Myocyte (in vitro differentiated cells): ENCODE measurements at regions not wholly inside any gene's neighbourhood (a gene's known extent, or its start where the extent isn't known, plus 50 kb on each side); places are given as distances from the start of the nearest gene placed in this dataset.
A peak's percentile ranks its signal among the peaks of the same experiment; 100 is the strongest.
"Not testable (repeated sequence)": the region's sequence is repeated elsewhere in the genome, so short reads cannot be mapped to it uniquely, and the experiment has no call there.

ENCODE experiments used
- DNase-seq: peaks from one replicate; pipeline ENCODE4 v3.0.0-alpha.2; 2012; ENCODE audit warnings: low read depth

DNA sequence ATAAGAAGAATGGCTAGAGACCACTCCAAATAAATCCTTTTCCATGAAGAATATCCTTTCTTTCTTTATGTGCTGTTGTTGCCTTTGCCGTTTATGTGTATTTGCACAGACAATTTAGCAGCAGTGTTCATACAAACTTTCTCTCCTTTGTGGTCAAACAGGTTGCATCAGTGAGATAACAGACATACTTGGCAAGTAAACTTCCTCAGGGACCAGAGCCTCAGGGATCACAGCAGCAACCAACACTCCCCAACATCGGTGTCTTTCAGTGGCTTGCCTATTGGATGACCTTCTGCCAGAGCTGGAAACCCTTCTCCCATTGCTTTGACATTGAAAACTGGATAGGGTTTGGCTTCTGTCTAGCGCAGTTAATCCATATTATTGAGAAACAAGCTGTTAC lies 252.2 kb downstream of the BTG1 start:
- no peak for DNase-seq

DNA sequence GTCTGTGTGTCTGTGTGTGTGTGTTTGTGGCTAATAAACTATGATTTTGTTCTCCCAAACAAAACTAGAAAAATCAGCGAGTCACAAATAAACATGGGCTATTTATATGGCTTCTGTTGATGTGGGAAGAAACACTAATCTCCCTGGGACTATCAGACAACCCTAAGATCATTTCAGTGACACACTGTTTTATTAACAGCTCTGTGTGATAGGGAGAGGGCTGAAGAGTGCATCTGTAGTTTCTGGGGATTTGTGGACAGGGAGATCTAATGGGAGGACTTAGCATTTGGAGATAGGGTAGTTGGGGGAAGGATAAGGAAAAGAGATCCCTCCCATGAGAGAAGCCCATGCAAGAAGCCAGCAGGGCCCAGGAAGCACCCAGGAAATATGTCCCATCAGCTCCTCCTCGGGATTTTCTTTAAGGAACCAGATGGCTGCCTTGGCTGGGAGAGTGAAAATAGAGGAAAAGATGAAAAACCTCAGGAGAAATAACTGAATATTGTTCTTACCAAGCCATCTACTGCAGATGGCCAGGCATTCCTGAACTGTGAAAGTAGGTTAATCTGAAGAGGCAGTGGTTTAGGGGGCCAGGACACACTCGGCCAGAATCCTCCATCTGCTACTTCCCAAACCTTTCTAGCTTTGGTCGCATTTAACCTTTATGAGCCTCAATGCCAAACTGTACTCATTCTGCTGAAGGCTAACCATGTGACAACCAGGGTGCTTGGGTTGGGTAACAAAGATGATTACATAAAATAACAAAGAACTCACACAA lies 253.4 kb downstream of the BTG1 start:
- DNase-seq = peak; percentile 33

DNA sequence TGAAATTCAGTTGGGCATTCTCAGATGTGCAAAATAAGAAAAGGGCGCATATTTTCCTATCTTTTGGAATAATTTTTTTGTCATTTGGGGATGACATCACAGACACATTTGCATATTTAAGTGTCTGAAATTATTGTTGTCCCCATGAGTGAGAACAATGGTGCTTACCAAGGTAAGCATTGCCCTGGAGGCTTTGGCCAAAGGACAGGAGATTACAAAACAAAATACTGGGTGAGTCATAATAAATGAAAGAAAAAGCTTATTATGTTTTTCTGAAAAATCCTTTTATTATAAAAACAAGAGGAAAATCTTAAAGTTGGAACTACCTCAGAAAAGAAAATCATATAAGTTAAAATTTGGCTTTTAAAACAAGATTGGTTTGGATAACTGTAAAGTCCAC lies 254.9 kb downstream of the BTG1 start:
- DNase-seq = no peak

DNA sequence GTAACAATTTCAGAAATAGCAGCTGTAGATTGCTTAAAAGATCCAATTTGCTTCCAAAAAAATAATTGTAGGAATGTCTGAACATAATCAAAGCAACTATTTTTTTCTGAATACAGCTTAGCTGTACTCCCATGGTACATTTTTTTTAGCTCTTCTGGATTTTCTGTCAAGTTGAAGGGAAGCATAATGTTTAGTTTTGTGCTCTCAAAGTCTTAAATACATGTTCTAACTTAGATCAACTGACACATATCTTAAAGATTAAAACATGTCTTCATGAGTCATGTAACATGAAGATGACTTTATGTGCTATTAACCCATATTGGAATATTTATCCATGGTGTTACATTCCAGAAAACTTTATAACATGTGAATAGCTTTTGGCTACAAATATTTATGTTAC lies 255.7 kb downstream of the BTG1 start:
- DNase-seq = no peak

DNA sequence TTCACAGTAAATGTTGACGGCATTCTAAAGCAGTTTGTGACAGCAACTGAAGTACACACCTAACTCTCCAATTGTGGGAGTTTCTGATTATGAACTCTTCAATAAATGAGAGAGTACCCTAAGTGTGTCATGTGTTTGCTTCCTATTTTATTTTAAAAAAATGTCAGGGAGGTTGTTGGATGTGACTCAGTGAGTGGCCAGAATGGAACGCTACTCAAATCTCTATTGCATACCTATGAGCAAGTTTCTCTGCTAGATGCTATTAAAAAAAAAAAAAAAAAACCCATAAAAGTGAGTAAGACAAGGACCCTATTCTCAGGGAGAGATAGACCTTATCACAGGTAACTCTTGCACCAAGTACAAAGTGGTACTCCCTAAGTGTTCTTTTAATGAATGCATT lies 256.6 kb downstream of the BTG1 start:
- DNase-seq = no peak

DNA sequence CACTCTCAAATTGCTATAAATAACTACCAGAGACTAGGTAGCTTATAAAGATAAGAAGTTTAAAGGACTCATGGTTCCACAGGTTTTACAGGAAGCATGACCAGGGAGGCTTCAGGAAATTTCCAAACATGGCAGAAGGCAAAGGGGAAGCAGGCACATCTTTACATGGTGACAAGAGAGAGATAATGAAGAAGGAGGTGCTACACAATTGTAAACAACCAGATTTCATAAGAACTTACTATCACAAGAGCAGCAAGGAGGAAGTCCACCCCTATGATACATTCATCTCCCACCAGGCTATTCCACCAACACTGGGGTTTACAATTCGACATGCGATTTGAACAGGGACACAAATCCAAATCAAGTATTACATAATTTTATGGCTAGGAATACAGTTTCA lies 257.7 kb downstream of the BTG1 start:
- DNase-seq = no peak

DNA sequence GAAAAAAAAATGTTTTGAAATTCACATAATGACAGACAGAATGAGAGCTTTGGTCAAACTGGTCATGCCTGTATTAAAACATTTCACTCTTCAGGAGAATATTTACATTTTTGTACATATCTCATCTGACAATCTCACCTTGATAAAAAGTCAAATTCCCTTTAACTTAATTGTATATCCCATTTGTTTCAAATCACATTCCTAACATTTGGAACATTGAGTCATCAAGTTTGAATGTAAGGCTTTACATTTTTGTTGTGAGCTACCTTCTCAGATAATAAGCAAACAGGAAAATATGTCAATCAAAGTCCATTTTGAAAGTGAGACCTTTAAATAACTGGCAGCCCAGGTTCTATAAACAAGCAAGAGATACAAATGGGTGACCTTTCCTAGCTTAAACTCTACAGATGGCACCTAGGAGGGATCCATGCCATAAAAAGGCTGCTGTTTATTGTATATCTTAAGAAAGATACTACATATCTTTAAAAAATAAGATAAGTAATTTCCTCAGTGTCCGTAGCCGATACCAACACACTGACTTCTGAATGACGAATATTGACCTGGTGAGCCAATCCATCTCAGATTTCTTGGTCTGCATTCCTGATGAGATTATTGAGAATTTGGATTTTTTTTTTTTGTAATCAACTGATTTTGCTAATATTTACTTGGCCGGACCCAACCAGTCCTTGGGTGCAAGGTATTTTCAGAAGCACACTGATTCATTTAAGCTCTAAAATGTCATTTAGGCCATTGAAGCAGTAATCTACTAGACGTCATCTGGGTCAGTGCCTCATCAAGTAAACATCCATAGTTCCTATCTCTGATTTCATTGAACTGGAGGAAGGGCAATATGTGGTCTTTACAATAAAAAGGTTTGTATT lies 259.6 kb downstream of the BTG1 start:
- no peak for DNase-seq

DNA sequence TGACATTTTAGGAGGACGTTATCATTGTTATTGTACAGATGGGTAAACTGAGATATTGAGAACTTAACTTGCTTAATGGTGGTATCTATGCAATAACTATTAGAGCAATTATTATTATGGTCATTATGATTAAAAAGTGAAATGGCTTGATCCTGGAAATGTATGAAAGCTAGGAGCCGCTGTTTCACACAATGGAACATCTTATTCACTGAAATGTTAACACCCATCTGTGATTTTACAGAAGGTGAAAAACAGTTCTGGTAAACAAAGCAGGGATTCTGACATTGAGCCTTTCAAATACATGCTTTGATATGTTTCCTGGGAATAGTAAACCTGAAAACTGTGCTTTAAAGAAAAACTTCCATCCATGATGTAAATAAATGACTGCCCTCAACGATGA lies 261.4 kb downstream of the BTG1 start:
- no peak for DNase-seq

DNA sequence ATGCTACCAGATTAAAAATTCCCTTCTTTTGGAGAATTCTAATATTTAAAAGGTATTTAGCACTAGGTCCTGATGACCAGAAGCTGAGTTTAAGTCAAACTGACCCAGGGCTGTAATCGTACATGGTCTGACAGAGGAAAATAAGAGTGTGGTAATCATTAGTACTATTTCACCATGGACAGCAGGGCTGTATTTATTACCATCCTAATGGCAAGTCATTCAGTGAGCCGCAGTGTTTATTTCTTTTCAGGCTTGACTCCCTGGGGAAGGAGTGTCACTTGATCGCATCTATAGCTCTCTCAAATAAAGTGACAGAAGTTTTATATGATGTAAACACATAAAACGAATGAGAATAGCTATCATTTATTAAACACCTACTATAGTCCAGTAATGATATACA lies 261.8 kb downstream of the BTG1 start:
- DNase-seq = no peak

DNA sequence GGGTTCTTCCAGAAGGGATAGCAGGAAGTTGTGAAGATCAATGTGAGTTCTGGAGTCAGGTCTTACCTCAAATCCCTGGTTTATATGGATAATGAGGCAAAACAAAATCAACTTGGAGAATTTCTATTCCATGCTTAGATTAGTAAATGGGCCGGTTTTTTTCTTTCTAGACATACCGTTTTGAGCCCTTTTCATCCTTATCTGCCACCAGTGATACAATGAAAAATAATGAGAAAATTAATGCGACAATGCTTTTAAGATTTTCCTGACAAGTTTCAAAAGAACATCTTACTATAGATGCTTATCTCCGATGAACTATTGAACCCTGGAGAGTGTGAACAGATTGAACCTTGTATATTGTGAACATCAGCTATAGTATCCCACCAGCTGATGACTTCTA lies 262.7 kb downstream of the BTG1 start:
- DNase-seq = no peak

DNA sequence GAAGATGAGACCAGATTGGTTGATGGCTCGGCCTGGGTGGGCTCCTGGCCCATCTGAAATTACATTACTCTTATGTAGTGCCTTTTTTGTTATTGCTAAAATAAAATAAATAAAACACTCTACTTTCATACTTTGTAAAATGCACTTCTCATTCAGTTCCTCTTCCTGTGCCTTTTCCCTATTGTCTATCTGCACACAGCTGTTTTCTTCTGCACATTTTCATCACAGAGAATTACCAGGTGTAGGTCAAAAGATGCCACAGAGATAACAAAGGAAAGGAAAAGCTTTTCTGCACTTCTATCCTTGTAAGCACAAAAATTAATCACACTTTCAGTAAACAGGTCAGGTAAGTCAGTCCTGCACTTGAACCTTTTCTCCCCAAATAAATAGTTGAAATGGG lies 265.1 kb downstream of the BTG1 start:
- DNase-seq = no peak

DNA sequence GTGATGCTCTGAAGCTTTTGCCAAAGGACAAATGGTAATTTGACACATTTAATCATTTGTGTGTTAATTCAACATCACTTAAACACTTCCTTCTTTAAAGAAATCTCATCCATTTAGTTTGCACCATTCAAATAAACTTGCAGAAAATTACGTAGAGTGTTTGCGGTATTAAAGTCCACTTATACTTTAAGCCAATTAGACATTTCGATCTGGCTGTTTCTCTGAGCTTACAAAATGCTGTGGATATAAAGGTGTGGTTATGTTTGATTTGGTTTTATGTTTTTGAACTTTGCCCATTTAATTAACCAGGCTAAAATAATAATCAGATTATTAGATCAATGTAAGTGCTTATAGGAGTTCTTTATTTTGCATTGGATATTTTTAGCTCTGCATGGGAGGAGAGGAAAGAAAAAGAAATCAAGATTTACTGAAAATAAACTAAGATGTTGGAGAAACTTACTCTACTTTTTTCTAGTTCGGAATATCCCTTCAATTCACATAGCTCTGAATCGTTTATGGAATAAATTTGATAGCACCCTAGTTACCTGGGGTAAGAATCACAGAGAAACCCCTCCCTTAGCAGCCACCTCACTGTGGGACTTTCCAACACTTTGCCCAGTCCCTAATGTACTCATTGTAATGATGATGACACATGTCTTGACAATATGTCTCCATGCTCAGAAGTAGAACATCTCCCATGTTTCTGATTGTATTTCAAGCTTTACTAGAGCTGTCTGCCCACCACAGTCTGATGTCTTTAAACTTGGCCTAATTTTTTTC lies 268.0 kb downstream of the BTG1 start:
- DNase-seq = no peak

DNA sequence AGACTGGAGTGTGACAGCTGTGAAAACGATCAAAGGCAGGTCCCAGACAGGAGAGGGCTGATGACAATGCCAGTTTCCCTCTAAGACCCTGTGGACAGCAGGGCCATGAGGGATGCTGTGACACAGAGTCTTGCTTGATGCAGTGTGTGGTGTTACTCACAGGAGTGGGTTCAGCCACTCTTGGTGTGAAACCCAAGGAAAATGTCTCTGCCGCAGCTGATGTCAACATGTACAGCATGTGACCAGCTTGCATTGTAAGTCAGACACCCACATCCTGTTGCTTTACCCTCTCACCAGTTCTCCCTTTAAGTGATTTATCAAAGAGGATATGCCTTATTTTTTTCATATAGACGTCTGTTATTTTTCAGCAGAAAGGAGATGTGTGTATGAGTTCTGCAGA lies 268.6 kb downstream of the BTG1 start:
- peak; percentile 28 for DNase-seq

DNA sequence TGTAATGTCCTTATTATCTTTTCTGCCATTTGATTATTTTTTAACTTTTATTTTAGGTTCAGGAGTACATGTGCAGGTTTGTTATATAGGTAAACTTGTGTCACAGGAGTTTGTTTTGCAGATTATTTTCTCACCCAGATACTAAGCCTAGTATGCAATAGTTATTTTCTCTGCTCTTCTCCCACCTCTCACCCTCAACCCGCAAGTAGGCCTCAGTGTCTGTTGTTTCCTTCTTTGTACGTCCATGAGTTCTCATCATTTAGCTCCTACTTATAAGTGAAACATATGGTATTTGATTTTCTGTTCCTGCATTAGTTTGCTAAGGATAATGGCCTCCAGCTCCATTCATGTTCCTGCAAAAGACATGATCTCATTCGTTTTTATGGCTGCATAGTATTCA lies 270.0 kb downstream of the BTG1 start:
- not testable (repeated sequence) for DNase-seq

DNA sequence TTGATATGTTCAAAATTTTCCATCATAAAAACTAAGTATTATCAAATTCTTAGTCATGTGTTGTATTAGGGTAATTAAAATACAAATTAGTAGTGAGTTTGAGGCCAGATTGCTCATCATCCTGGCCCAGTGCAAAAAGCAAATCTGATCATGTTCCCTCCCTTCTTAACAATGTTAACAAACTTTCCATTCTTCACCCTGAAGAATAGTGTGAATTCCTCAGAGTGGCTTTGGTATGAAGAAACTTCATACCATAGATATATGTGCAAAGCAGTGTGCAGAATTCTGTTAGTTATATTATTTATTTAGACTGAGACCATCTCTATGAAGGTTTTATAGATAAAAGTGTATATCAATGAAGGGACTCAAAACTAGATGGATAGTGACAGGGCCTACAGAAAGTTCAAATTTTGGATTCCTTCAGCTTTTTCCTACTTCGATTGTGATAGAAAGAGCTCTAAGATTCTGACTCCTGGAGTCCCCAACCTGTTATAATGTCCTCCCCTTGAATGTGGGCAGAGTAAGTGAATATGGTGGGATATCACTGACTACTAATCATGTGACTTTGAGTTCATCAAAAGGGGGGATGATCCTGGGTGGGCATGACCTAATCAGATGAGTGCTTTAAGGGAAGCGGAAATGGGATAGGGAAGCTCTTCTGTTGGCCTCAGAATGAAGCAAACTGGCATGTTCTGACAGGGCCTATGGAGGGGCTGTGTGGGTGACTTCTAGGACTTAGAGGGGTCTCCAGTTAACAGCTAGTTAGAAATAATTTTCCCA lies 271.4 kb downstream of the BTG1 start:
- no peak for DNase-seq

DNA sequence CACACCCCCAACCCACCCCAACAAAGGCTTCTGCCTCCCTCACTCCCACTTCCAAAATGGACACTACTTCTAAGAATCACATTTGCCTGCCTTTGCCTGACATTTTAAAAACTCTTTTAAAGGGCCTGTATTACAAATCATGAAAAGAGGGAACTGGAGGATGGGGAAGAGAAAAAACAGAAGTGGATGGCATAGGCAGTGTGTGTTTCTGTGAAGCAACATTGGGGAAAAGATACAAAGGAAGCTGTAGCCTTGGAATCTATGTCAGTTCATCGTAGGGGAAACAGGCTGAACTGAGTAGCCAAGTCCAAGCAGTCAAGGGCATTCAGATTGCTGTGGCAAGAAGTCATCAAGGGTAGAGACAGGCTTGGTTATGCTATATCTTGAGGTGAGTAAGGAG lies 273.9 kb downstream of the BTG1 start:
- DNase-seq = no peak

DNA sequence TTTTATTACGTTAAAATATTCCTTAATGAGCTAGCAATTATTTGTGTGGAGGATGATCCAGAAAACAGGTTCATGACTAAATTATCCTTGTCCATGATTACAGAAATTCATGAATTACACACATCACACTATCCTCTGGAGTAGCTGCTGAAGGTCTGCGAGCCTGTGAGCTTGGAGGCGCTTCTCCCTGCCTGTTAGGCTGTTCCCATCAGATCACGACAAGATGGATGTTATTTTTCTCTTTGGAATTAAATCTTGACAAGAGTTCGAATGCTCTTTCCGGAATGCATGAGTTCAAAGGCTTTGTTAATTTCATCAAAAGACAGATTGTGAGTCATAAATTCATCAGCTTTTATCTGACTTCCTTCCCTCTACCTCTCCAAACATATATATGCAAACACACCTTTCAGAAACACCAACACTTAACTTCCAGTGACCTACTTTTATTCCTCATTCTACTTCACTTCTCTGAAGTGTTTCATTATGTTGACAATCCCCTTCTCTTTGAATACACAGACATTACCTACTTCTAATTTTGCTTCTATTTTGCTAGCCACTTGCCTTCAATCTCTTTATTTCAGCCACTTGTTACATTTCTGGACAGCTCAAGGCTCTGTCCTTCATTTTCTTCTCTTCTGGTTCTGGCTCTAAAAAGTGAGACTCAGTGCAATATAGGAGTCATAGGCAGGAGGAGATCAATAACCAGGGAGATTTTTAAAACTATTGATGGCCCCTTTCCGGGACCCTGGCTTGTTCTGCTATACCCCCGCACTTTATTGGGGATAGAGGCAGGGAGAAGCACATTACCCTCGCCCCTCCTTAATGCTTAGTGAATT lies 274.6 kb downstream of the BTG1 start:
- no peak for DNase-seq

DNA sequence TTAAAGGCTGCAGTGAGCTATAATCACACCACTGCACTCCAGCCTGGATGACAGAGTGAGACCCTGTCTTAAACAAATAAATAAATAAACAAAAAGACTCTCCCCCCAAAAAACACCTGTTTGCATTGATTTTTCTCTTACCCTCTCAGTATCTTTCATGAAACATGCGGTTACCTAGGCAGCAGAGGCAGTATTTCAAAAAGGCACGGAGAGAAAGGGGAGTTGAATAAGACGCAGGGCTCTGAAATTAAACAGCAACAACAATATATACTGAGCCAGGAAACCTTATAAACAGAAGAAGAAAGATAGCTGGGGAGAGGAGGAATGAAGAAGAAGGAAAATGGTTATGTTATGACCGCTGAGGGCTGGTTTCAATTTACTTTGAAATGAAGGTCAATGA lies 277.6 kb downstream of the BTG1 start:
- DNase-seq = no peak

DNA sequence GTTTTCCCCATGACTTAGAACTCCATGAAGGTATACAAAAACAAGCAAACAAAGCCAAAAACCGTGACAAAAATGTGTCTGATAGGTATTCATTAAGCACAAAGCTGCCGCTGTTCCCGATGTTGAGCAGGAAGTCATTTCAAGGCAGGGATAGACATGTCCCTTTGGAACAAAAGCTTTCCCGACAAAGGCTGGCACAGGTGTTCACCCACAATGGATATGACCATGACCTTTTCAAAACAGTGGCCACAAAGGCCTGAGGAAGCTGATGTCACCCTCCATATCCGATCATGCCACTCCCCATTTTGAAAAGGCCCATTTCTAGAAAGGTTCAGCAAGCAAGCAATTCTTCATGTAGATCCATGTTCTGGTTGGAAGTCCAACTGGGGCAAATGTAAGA lies 279.1 kb downstream of the BTG1 start:
- peak; percentile 44 for DNase-seq

DNA sequence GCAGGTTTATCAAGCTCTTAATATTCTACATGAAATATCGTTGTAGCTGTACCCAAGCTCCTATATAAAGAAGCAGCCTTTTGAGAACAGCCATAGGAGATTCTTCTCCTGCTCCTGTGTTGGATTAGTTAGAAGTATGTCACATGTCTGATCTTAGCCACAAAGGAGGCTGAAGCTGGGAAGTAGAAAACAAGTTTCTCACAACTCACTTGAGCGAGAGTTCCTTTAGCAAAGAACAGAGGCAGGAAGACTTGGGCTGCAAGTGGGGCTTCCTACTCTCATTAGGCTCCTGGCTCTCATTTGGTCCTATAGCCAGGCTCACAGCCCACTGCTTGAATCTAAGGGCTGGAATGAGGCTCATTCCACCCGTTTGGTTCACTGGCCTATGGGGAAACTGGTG lies 281.9 kb downstream of the BTG1 start:
- DNase-seq = no peak
